ENCODE measurements at regions not wholly inside any gene's neighbourhood (a gene's known extent, or its start where the extent isn't known, plus 50 kb on each side); places are given as distances from the start of the nearest gene placed in this dataset.

DNA sequence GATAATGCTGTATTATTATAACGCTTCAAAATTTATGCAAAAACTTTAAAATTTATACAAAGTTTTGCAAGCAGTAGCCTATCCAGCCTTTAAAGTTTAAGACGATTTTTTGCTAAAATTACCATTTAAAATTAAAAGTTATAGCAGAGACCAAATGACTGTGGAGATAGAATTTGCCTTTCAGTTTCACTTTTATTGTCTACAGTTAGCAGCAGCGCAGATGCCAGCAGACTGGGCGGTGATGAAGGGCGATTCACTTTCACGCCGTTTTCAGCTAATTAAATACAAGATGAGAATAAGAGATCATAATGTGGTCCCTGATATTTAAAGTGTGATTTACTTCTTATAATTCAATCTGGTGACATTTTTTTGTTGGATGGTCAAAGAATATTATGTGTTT, 1381.5 kb upstream of the ADGRL3 start (continued):
- TF ChIP-seq ZNF3 (CRISPR knock-in tag; IDR thresholded peaks at IDR 0.05): no peak
- TF ChIP-seq SKIL (CRISPR knock-in tag; IDR thresholded peaks at IDR 0.05; ENCODE audit: borderline replicate concordance): no peak
- no peak for TF ChIP-seq HNF4G (IDR thresholded peaks at IDR 0.05; ENCODE audit: borderline replicate concordance, low read depth, low read length)
- no peak for TF ChIP-seq HNF4G (CRISPR knock-in tag; IDR thresholded peaks at IDR 0.05; ENCODE audit: borderline replicate concordance, low read depth)
- no peak for TF ChIP-seq MXD4 (CRISPR knock-in tag; IDR thresholded peaks at IDR 0.05)
- no peak for TF ChIP-seq ZIK1 (CRISPR knock-in tag; IDR thresholded peaks at IDR 0.05; ENCODE audit: borderline replicate concordance, low read depth)
- TF ChIP-seq, protein P1, sequence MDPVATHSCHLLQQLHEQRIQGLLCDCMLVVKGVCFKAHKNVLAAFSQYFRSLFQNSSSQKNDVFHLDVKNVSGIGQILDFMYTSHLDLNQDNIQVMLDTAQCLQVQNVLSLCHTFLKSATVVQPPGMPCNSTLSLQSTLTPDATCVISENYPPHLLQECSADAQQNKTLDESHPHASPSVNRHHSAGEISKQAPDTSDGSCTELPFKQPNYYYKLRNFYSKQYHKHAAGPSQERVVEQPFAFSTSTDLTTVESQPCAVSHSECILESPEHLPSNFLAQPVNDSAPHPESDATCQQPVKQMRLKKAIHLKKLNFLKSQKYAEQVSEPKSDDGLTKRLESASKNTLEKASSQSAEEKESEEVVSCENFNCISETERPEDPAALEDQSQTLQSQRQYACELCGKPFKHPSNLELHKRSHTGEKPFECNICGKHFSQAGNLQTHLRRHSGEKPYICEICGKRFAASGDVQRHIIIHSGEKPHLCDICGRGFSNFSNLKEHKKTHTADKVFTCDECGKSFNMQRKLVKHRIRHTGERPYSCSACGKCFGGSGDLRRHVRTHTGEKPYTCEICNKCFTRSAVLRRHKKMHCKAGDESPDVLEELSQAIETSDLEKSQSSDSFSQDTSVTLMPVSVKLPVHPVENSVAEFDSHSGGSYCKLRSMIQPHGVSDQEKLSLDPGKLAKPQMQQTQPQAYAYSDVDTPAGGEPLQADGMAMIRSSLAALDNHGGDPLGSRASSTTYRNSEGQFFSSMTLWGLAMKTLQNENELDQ (CRISPR knock-in tag; IDR thresholded peaks at IDR 0.05; ENCODE audit: borderline replicate concordance): no peak
- no peak for TF ChIP-seq MLLT10 (CRISPR knock-in tag; IDR thresholded peaks at IDR 0.05)
- no peak for TF ChIP-seq SIX1 (CRISPR knock-in tag; IDR thresholded peaks at IDR 0.05; ENCODE audit: borderline replicate concordance)
- no peak for TF ChIP-seq REL (CRISPR knock-in tag; conservative IDR thresholded peaks at IDR 0.05)

DNA sequence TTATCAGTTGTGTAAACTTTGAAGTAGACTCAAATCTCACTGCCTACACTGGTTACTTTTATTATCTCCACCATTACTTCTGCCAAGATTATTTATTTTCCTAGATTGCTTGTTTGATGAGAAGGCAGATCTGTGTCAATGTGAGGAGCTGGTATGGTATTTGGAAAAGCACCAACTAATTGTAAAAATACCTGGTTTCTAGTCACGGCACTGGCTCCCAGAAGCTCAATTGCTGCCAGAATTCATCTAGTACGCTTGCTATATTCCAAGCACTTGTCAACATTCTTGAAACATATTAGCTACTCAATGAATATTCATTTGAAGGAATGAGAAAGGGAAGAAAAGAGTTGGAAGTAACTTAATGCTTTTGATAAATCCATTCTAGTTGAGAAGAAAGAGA, 1376.8 kb upstream of the ADGRL3 start:
- H3K9me3 ChIP-seq (ENCODE audit: low read length): no peaks in the 10 kb centered on the region
- FAIRE-seq (no peak), ATAC-seq (no peak), DNase-seq (ENCODE audit: low spot score) (no peak)
- no TSS peak for BruUV-seq (replicated peaks)
- H3K27me3 ChIP-seq (ENCODE audit: control insufficient read depth in 1 of 2, insufficient read depth in 2 of 2, low read length in 2 of 2): no peaks in the 10 kb centered on the region
- no peak overlapping the region for H3K9ac ChIP-seq (ENCODE audit: insufficient read depth, low read depth, low read length)
- ChIA-PET CTCF (ENCODE audit: low intra/inter-chr PET ratio, low total read pairs) (no interaction called here), POLR2A (no interaction called here)
- intact Hi-C loops (cut with micrococcal nuclease; ENCODE audit: unreplicated experiment) (no loop called here), in situ Hi-C loops (cut with HindIII; ENCODE audit: extremely low pct_ligation_motif_present, low pct_unique_long_range_greater_than_20kb) (no loop called here)
- no peaks in the 10 kb centered on the region for H3K4me1 ChIP-seq (ENCODE audit: insufficient read depth, low read length)
- H2AFZ ChIP-seq (ENCODE audit: low read length): no peak overlapping the region
- no peak overlapping the region for H3K27ac ChIP-seq (ENCODE audit: extremely low read length, insufficient read depth, low read length)
- H3K36me3 ChIP-seq (replicated peaks in 1 of 2; ENCODE audit: control insufficient read depth in 1 of 2, insufficient read depth in 2 of 2, low read length in 2 of 2): no peaks in the 10 kb centered on the region
- no peaks in the 10 kb centered on the region for H3K79me2 ChIP-seq (ENCODE audit: insufficient read depth, low read length)
- no peaks in the 10 kb centered on the region for H4K20me1 ChIP-seq (ENCODE audit: insufficient read depth, low read length)
- 28% methylated on average over 2 of the region's 2 CpGs for WGBS (ENCODE audit: low lambda C conversion rate)
- H3K4me2 ChIP-seq (ENCODE audit: low read depth, low read length): no peak overlapping the region
- H3K4me3 ChIP-seq (replicated peaks in 1 of 3; ENCODE audit: insufficient read depth in 1 of 3, low read depth in 2 of 3, low read length in 3 of 3): no peak overlapping the region
- TF ChIP-seq CENPBD1 (CRISPR knock-in tag; IDR thresholded peaks at IDR 0.05; ENCODE audit: borderline replicate concordance, low read depth) (no peak), SKIL (CRISPR knock-in tag; IDR thresholded peaks at IDR 0.05; ENCODE audit: borderline replicate concordance) (no peak), XBP1 (CRISPR knock-in tag; IDR thresholded peaks at IDR 0.05) (no peak), ZNF256 (CRISPR knock-in tag; conservative IDR thresholded peaks at IDR 0.05) (no peak), ZNF512B (CRISPR knock-in tag; IDR thresholded peaks at IDR 0.05; ENCODE audit: borderline replicate concordance) (no peak)
